NCI-H187 treated with DMSO at 0.1 percent for 48 hours (cell line): ENCODE measurements at regions not wholly inside any gene's neighbourhood (a gene's known extent, or its start where the extent isn't known, plus 50 kb on each side); places are given as distances from the start of the nearest gene placed in this dataset.

Experiments used
- DNase-seq: peaks from one replicate; lab custom pipeline; 2025; lab: John Stamatoyannopoulos, UW

DNA sequence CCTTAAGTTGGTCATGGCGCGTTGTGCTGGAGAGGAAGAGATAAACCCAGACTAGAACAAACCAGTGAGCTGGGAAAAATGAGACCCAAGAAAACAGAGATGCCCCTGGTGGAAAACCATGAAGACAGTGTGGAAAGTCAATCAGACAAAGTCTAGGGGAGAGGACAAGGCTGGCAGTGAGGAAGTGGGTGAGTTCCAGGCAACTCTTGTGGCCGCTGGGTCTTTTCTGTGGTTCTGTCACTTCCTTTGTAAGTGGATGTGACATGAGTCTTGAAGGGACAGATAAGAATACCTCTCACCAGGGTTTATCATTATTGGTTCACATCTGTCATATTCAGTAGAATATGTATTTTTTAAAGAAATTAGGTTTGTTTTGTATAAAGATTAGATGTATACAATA lies 738.4 kb downstream of the DHX35 start:
- no peak for DNase-seq

DNA sequence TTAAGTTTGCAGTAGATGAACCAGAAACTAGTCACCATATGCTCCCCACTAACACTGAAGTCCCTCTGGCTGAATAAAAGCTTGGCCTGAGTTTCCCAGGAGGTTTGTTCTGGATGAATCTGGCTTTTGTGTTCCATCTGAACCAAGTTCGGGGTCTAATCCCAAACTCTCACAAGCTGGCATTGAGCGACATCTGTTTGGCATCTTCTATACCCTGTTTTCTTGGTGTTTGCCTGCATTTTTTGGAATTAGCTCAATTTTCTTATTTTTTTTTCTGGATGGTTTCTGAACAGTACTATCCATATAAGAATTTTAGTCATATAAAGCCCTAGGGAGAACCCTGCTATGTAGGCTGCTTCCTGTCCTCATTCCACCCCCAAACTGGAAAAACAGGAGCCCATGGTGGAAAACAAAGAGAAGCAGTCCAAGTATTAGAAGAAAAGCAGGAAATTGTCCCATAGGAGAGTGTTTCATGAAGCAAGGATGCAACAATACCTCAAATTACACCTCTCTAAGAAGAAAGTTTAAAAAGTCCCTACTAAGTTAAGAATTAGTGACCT lies 737.1 kb downstream of the DHX35 start:
- DNase-seq: no peak

GRCh38 chr20:39698752-39699151 lies 736.6 kb downstream of the DHX35 start:
- no peak for DNase-seq

GRCh38 chr20:39691151-39691862 lies 729.2 kb downstream of the DHX35 start:
- no peak for DNase-seq

GRCh38 chr20:39676857-39677391 lies 714.8 kb downstream of the DHX35 start:
- DNase-seq: no peak

GRCh38 chr20:39676241-39676640 lies 714.1 kb downstream of the DHX35 start:
- DNase-seq: no peak

- DNase-seq: no peak
Measured at GRCh38 chr20:39674842-39675241, 712.7 kb downstream of the DHX35 start.

- no peak for DNase-seq
Measured at GRCh38 chr20:39670988-39671387, 708.8 kb downstream of the DHX35 start.

GRCh38 chr20:39669659-39670058 lies 707.5 kb downstream of the DHX35 start:
- no peak for DNase-seq

GRCh38 chr20:39668038-39668437 lies 705.9 kb downstream of the DHX35 start:
- DNase-seq: no peak

DNA sequence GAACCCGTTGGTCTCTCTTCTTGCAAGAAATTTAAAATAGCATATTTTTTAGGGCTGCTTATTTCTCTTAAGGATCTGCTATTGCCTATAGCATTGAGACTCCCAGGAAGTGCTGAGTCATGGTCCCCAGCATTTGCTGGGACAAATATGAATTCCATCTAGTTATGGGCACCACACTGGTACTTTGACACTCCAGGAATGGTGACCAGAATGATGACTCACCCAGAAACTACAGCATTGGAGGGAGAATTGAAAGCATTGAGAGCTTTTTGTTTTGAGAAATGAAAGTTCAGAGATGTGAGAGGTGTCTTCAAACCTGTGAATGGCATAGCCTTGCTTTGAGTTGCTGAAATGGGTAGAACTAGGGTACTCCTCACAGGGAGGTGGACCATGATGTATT lies 699.7 kb downstream of the DHX35 start:
- no peak for DNase-seq

- no peak for DNase-seq
Measured at GRCh38 chr20:39660965-39661364, 698.8 kb downstream of the DHX35 start.

GRCh38 chr20:39660226-39660625 lies 698.1 kb downstream of the DHX35 start:
- no peak for DNase-seq

DNA sequence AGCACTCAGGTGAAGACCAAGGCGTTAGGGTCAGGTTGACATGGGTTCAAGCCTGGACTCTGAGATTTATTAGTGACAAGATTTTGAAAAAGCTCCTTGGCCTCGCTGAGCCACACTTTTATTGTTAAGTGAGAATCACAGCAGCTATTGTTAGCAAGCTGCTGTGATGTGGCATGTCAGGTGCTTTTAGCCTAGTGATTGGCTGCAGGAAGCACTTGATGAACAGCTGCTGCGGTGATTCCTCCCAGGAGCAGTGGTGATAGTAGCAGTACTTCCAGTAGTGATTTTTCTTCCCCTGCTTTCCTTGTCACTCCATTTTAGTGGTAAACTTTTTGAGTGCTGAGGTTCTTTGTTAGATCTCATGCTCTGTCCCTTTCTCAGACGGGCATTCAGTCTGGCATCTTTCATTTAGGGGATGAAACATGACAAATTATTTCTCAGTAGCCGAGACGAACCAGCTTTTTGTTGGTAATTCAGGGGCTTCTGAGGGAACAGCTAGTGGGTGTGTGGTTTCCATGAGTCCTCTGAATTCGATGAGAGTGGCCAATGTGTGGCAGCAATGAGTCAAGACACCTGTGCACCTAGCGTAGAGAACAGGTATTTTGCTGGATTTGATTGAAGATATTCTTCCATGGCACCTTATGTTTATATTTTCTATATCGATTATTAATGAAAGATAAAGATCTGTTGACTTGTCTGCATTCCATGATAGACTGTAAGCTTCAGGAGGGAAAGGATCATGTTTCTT lies 696.7 kb downstream of the DHX35 start:
- no peak for DNase-seq

- DNase-seq: no peak
Measured at GRCh38 chr20:39654171-39654570, 692.0 kb downstream of the DHX35 start.

DNA sequence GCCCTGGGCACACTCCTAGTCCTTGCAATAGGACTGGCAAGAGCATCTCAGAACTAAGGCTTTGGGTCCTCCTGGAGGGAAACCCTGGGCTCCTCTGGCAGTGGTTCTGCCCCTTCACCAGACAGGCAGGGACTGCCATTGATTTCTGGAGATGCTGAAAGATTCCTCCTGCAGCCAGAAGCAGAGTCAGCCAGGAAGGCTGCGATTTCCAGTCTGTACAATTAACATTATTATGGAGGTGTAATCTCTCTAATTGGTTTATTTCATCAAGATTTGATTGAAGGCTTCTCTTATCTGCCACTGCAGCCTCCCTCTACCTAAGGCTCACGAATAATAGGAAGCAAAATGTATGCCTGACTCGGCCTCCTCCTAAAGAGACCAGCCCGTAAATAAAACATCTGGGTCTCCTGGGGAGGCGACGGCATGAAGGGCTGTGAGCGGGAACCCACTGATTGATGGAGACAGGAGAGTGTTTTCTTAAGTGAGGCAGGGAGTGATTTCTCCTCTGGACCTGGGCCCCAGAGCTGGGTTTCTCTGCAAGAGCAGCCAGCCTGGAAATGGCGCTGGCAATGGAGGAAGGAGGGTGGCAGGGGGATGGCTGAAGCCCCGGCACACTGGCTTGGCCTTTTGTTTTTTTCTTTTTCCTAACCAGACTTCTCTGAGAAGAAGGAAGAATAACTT lies 689.6 kb downstream of the DHX35 start:
- DNase-seq: no peak

- no peak for DNase-seq
Measured at GRCh38 chr20:39646874-39647413, 684.8 kb downstream of the DHX35 start.

GRCh38 chr20:39645131-39645530 lies 683.0 kb downstream of the DHX35 start:
- DNase-seq: no peak

DNA sequence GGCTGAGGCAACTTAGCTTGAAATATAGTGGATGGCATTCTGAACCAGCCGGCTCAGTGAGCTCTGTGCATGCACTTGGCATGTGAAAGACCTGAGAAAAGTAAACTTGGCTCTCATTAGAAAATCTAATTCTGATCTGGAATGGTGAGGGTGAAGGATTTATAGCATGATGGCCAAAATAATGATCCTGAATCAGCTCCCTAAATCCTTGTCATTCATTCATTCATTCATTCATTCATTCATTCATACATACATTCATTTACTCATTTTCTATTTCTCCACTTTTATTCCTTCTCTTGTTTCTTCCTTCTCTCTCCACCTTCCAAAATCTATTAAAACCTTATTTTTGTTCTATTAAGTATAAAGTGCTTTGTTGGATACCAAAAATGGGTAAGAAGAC lies 681.1 kb downstream of the DHX35 start:
- no peak for DNase-seq

DNA sequence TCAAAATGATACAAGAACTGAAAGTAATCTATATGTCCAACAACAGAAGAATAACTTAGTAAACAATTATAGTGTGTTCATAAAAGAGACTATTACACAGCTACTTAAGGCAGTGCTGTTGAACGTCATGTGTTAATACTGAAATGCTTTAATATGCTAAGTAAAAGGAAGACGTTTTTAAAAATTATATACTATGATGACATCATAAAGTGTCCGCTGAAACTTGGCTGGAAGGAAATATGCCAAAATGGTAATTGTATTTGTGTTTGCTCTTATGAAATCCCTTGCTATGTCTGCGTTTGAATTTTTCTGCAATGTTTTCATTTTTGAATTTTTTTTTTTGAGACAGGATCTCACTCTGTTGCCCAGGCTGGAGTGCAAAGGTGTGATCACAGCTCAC lies 679.3 kb downstream of the DHX35 start:
- DNase-seq: no peak

GRCh38 chr20:39640147-39640546 lies 678.0 kb downstream of the DHX35 start:
- DNase-seq: no peak

DNA sequence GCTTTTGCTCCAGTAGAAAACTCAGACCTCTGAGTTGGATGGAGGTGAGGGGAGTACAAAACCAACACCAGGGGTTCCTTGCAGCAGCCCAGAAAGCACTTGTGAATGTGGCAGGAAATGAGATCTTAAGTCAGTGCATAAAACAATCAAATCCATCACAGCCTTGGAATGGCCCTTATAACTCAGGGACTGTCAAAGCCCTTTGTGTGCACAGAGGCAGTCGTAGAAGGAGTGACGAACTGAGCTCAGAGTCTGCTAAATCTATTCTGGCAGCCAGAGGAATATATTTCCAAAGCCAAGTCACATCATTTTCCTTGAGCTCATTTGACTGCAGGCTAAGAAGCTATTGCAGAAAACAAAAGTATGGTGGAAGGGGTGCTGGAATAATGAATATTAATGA lies 676.6 kb downstream of the DHX35 start:
- no peak for DNase-seq
